Calu3 (cell line): ENCODE measurements at regions not wholly inside any gene's neighbourhood (a gene's known extent, or its start where the extent isn't known, plus 50 kb on each side); places are given as distances from the start of the nearest gene placed in this dataset.

Experiments
- BruUV-seq: library from RNA; stranded (reverse); fragments of 400-500 nt; replicated peaks from 2 replicates; lab custom pipeline; 2021; lab: Mats Ljungman, UMichigan
- CTCF ChIA-PET: fragments of 300-600 bp; sonication (Branson Sonifier 250); formaldehyde crosslinking; loops from one replicate; lab custom pipeline; 2022; ENCODE audit warnings: antibody characterized with exemption; lab: Charles Lee
- DNase-seq: peaks from one replicate; pipeline ENCODE4 v3.0.0; 2022
- H3K27ac Mint-ChIP-seq: one replicate; pipeline ENCODE4 v1.8.0; 2022; ENCODE audit warnings: mixed read lengths; ENCODE audit not compliant: unreplicated experiment
- H3K27me3 Mint-ChIP-seq: one replicate; pipeline ENCODE4 v1.8.0; 2022; ENCODE audit warnings: mixed read lengths; ENCODE audit not compliant: unreplicated experiment
- H3K36me3 Mint-ChIP-seq: one replicate; pipeline ENCODE4 v1.8.0; 2022; ENCODE audit warnings: mild to moderate bottlenecking, moderate library complexity, mixed read lengths; ENCODE audit not compliant: insufficient read depth, unreplicated experiment
- H3K4me1 Mint-ChIP-seq: one replicate; pipeline ENCODE4 v1.8.0; 2022; ENCODE audit warnings: mild to moderate bottlenecking, low read depth, mixed read lengths; ENCODE audit not compliant: unreplicated experiment
- H3K4me3 Mint-ChIP-seq: one replicate; pipeline ENCODE4 v1.8.0; 2022; ENCODE audit warnings: mild to moderate bottlenecking, low read depth, moderate library complexity, mixed read lengths; ENCODE audit not compliant: unreplicated experiment
- H3K9me3 Mint-ChIP-seq: one replicate; pipeline ENCODE4 v1.8.0; 2022; ENCODE audit warnings: low read depth, mixed read lengths; ENCODE audit not compliant: unreplicated experiment
- CTCF ChIP-seq: fragments of 200-600 bp; IDR thresholded peaks from one replicate; pipeline ENCODE4 v1.8.0; 2022; ENCODE audit warnings: antibody characterized with exemption; ENCODE audit not compliant: unreplicated experiment
- intact Hi-C: fragments of 100-400 bp; cut with micrococcal nuclease; formaldehyde crosslinking; loops from one replicate; pipeline ENCODE4 v1.10.0; 2022; ENCODE audit not compliant: unreplicated experiment

DNA sequence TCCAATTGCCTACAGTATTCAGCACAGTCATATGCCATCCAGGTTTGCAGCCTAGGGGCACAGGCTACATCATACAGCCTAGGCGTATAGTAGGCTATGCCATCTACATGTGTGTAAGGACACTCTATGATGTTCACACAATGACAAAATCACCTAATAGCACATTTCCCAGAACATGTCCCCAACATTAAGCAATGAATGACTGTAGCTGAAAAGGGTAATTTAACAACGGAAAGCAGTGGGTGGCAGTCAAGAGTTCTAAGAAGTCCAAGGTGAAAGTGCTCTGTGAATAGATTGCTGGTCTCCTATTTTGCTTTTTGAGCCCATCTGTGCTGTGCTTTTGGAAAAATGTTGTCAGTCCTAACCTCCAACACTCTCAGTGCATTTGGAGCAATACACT lies 162.6 kb downstream of the KLF6 start:
- TF ChIP-seq CTCF: no peak
- no peak overlapping the region for H3K4me3 Mint-ChIP-seq
- H3K4me1 Mint-ChIP-seq: no peaks in the 10 kb centered on the region
- intact Hi-C loops: no loop called here
- H3K36me3 Mint-ChIP-seq: no peaks in the 10 kb centered on the region
- no peak overlapping the region for H3K27ac Mint-ChIP-seq
- no peak for DNase-seq
- no peaks in the 10 kb centered on the region for H3K27me3 Mint-ChIP-seq
- BruUV-seq: no TSS peak
- CTCF ChIA-PET: no interaction called here
- peaks cover 8% of the 10 kb centered on the region for H3K9me3 Mint-ChIP-seq

DNA sequence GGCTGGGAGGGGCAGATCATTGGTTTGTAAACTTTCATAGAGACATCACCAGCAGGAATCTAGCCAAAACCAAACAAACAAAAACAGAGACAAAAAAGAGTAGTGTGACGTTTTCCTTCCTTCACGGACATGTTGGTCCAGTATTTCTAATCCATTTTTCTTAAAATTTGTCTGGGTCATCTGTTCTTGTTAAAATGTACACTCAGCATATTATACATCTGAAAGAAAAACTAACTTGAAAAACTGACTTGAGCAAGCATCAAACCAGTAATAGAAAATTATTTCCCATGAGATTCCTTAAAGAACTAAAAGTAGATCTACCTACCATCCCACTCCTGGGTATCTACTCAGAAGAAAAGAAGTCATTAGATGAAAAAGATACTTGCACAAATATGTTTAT lies 164.2 kb downstream of the KLF6 start:
- DNase-seq: no peak
- no peaks in the 10 kb centered on the region for H3K4me1 Mint-ChIP-seq
- H3K27me3 Mint-ChIP-seq: no peaks in the 10 kb centered on the region
- CTCF ChIA-PET: interaction anchor here (0.6 kb wide), 1 partner anchor 1065 kb away, joined by 8 read pairs; no protein-coding TSS in a partner anchor
- intact Hi-C loops: no loop called here
- H3K36me3 Mint-ChIP-seq: no peaks in the 10 kb centered on the region
- no peak for TF ChIP-seq CTCF
- H3K9me3 Mint-ChIP-seq: peaks cover 8% of the 10 kb centered on the region
- H3K27ac Mint-ChIP-seq: no peak overlapping the region
- H3K4me3 Mint-ChIP-seq: no peak overlapping the region
- BruUV-seq: no TSS peak

DNA sequence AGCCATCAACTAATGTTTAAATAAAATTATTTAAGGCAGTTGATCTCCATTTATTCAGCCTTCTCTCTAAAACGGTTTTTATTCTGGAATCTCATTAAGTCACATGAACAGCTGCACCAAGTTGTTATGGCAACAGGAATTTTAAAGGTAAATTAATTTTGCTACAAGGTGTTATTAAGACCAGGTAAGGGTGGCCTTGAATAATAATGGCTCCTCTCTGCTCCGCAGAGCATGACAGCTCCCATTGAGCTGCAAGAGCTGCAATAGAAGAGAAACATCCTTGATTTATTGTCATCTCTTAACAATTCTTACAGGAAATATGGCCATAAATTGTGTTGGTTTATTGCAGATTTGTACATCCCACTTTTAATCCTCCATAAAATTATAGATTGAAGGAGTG lies 165.8 kb downstream of the KLF6 start:
- Mint-ChIP-seq H3K27me3 (no peaks in the 10 kb centered on the region), H3K4me1 (no peaks in the 10 kb centered on the region), H3K9me3 (peaks cover 8% of the 10 kb centered on the region), H3K36me3 (no peaks in the 10 kb centered on the region), H3K4me3 (no peak overlapping the region), H3K27ac (no peak overlapping the region)
- intact Hi-C loops: no loop called here
- no peak for DNase-seq
- CTCF ChIA-PET: no interaction called here
- BruUV-seq: no TSS peak
- TF ChIP-seq CTCF: no peak

- Mint-ChIP-seq H3K4me1 (no peaks in the 10 kb centered on the region), H3K4me3 (no peak overlapping the region), H3K36me3 (no peaks in the 10 kb centered on the region), H3K27me3 (no peaks in the 10 kb centered on the region), H3K9me3 (peaks cover 8% of the 10 kb centered on the region), H3K27ac (no peak overlapping the region)
- BruUV-seq: no TSS peak
- CTCF ChIA-PET: interaction anchor here (0.5 kb wide), 1 partner anchor 306 kb away, joined by 6 read pairs; no protein-coding TSS in a partner anchor
- no peak for TF ChIP-seq CTCF
- no peak for DNase-seq
- intact Hi-C loops: no loop called here
Measured at GRCh38 chr10:3616880-3617279, 168.1 kb downstream of the KLF6 start.
